ENCODE measurements at regions not wholly inside any gene's neighbourhood (a gene's known extent, or its start where the extent isn't known, plus 50 kb on each side); places are given as distances from the start of the nearest gene placed in this dataset.
"Not testable (repeated sequence)": the region's sequence is repeated elsewhere in the genome, so short reads cannot be mapped to it uniquely, and the experiment has no call there.

GRCh38 chr3:145906755-145907154 lies 254.2 kb downstream of the PLOD2 start:
- no peak for DNase-seq (ENCODE audit: low spot score)

DNA sequence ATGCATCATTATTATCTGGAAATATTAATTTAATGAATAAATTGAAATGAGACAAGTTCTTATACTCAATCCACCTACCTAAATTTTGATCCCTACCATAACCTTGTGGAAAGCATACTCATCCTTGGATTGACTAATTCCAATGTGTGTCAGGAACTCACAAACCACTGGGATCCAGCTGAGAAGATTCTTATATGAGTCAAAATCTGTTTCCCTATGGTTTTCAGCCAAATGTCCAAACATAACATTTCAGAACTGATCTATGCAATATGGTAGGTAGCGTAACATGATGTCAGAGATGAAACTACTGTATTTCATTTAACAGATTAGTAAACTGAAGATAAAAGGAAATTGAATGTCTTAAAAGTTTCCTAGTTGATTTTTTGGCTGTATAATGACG lies 250.0 kb downstream of the PLOD2 start:
- peak; percentile 2 for DNase-seq (ENCODE audit: low spot score)

- DNase-seq (ENCODE audit: low spot score): no peak
Measured at GRCh38 chr3:145915787-145916186, 245.2 kb downstream of the PLOD2 start.

GRCh38 chr3:145927736-145928135 lies 233.2 kb downstream of the PLOD2 start:
- not testable (repeated sequence) for DNase-seq (ENCODE audit: low spot score)

- DNase-seq (ENCODE audit: low spot score): no peak
Measured at GRCh38 chr3:145936971-145937370, 224.0 kb downstream of the PLOD2 start.

DNA sequence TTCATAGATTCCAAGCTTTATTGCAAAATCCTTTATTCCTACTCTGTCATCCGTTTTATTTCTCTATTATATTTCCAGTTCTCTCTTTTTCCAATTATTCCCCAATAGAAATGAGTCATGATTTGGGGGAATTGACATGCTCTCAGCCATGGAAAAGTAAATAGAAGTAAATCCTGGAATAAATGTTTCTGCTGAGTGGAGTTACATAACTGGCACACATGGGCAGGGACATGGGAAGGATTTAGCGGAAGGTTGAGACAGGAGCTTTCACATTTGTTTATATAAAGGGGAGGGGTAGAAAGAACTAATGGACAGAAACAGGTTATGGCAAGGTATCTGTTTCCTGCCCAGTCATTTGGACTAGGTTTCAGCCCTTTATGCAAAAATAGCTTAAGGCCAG lies 221.6 kb downstream of the PLOD2 start:
- DNase-seq (ENCODE audit: low spot score): no peak

GRCh38 chr3:145942052-145942451 lies 218.9 kb downstream of the PLOD2 start:
- DNase-seq (ENCODE audit: low spot score): peak; percentile 10

DNA sequence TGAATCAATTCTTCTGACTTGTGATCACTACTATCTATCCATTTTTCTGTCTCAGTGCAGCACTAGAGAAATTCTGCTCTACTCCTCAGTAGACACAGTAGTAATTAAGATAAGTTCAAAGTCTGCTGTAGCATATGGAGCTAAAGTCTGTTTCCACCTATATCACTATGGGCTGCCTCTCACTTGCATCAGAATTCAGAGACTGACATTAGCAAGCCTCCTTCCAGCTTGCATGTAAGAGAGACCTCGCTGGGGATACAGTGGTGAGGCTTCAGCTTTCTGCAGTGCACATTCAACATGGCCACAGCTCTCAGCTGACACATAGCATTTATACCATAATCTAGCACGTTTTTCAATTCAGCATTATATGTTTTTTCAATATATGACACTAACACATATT lies 217.0 kb downstream of the PLOD2 start:
- DNase-seq (ENCODE audit: low spot score): no peak

DNA sequence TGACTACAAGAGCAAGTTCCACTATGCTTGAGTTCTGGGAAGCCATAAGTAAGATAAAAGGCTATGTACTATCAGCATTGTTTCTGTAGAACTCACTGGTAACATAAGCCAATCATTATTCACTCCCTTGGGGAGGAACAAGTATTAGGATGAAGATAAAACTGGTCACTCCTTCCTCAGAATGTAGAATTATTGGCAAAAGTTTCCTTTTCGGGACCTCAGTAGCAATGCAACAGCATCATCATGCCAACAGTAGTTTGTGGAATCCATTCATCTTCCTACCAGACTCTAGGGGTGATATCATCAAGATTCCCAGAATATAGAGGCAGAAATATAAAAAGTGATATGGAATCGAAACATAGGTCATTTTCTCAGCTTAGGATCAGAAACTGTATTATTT lies 209.5 kb downstream of the PLOD2 start:
- DNase-seq (ENCODE audit: low spot score): no peak

- DNase-seq (ENCODE audit: low spot score): no peak
Measured at GRCh38 chr3:145952536-145952935, 208.4 kb downstream of the PLOD2 start.

GRCh38 chr3:145953316-145953715 lies 207.7 kb downstream of the PLOD2 start:
- DNase-seq (ENCODE audit: low spot score): no peak

DNA sequence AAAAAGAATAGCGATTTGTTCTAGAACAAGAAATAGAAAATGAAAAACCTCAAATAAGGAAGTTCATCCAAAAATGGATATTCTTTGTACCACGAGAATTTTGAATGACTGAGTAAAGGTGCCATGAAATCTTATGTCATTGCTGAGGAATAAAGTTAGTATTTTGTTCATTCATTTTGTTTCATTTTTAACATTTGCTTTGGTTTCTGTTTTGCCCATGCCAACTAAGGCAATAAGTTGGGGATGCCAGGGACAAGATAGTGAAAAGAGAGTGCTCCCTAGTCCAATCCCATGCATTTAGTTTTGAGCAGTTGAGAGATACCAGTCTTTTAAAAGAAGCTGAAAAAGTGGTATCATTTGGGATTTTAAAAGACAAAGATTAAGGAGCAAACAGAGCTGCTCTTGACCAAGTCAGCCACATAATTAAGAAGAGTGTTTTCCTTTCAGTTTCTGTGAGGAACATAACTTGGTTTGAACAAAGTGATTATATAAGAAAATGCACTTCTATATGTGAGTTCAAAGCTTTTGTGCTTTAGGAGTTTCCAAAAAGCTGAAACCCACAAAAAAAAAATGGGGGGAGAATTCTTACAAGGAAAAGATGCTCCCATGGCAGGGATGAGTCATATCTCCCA lies 201.4 kb downstream of the PLOD2 start:
- no peak for DNase-seq (ENCODE audit: low spot score)

GRCh38 chr3:145963111-145963510 lies 197.9 kb downstream of the PLOD2 start:
- no peak for DNase-seq (ENCODE audit: low spot score)

DNA sequence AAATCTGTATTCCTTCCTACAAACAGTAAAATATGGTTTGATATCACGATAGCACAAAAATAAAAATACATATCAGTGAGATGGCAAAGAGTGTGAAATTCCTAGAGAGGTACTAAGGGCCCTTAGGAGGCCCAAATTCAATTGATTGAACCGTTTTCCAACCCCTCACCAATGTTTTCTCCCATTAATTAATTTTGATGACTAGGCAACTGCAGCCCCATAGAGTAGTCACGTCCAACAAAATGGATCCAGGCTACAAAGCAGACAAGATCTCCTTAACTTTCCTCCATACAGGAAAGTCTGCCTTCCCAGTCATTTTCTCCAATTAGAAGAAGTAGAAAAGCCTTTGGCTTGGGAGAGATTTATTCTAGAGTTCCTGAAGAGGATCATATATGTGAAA lies 193.9 kb downstream of the PLOD2 start:
- DNase-seq (ENCODE audit: low spot score): no peak

GRCh38 chr3:145971186-145971585 lies 189.8 kb downstream of the PLOD2 start:
- DNase-seq (ENCODE audit: low spot score): no peak

- no peak for DNase-seq (ENCODE audit: low spot score)
Measured at GRCh38 chr3:145972851-145973250, 188.1 kb downstream of the PLOD2 start.

- no peak for DNase-seq (ENCODE audit: low spot score)
Measured at GRCh38 chr3:145981056-145981455, 179.9 kb downstream of the PLOD2 start.

DNA sequence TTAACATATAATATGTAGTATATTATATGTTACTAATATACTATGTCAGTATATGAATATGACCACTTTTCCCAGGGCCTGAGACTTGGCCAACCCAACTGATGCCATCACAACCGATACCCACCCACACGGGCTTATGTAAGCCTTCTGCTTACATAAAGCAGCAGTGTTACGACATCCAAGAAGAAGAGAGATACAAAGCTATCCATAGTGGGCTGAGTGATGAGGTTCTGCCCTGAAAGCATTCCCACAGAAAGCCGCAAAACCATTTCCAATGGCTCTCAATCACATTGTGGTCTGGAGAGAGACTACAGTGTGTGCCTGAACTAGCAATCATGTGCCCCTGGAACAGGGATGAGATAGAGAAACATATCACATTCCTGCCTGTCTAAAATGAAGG lies 177.9 kb downstream of the PLOD2 start:
- no peak for DNase-seq (ENCODE audit: low spot score)
